ENCODE measurements at regions not wholly inside any gene's neighbourhood (a gene's known extent, or its start where the extent isn't known, plus 50 kb on each side); places are given as distances from the start of the nearest gene placed in this dataset.

- TF ChIP-seq FOXP2 (optimal IDR thresholded peaks at IDR 0.05; ENCODE audit: control extremely low read depth, extremely low read length, insufficient read depth) (no peak), POLR2AphosphoS5 (IDR thresholded peaks at IDR 0.05; ENCODE audit: borderline replicate concordance, low read depth, low read length) (no peak), EZH2 (IDR thresholded peaks at IDR 0.05) (no peak)
- H3K36me3 ChIP-seq (ENCODE audit: insufficient read depth, low read length), result no peaks in the 10 kb centered on the region
- DNase-seq (ENCODE audit: low read depth, low spot score), result no peak
- H3K27ac ChIP-seq, result no peak overlapping the region
- H3K9ac ChIP-seq (ENCODE audit: insufficient read length), result no peak overlapping the region
- H3K9me3 ChIP-seq (ENCODE audit: low read depth, low read length), result no peaks in the 10 kb centered on the region
- H3K4me3 ChIP-seq, result no peak overlapping the region
These were observed 89.1 kb upstream of the ADO start for GRCh38 chr10:62715383-62715782.

- Histone ChIP-seq H3K9ac (ENCODE audit: insufficient read length) (no peak overlapping the region), H3K4me3 (no peak overlapping the region)
- no peak for TF ChIP-seq POLR2AphosphoS5 (IDR thresholded peaks at IDR 0.05; ENCODE audit: borderline replicate concordance, low read depth, low read length)
- no peak for TF ChIP-seq FOXP2 (optimal IDR thresholded peaks at IDR 0.05; ENCODE audit: control extremely low read depth, extremely low read length, insufficient read depth)
- TF ChIP-seq EZH2 (IDR thresholded peaks at IDR 0.05), result no peak
These were observed 85.9 kb upstream of the ADO start for GRCh38 chr10:62718585-62718984.

DNA sequence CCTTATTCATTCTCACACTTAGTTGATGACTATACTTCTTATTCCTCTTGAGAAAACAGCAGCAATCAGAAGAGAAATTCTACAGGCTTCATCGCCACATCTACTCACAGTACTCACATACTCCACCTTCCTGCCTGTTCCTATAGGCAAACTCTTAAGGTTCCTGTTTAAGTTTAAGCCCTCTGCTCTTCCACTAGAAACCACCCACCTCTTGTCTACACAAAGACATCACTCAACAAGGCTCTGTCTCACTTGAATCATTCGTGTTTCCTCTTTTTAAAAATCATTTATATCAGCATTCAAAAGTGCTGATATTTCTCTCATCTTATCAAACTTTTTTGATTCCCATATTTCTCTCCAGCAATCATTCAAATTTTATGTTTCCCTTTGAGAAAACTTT lies 85.5 kb upstream of the ADO start:
- no peak for TF ChIP-seq FOXP2 (optimal IDR thresholded peaks at IDR 0.05; ENCODE audit: control extremely low read depth, extremely low read length, insufficient read depth)
- TF ChIP-seq POLR2AphosphoS5 (IDR thresholded peaks at IDR 0.05; ENCODE audit: borderline replicate concordance, low read depth, low read length), result no peak
- no peak for TF ChIP-seq EZH2 (IDR thresholded peaks at IDR 0.05)
- Histone ChIP-seq H3K9ac (ENCODE audit: insufficient read length) (no peak overlapping the region), H3K27ac (no peak overlapping the region), H3K9me3 (ENCODE audit: low read depth, low read length) (no peaks in the 10 kb centered on the region), H3K4me3 (no peak overlapping the region), H3K36me3 (ENCODE audit: insufficient read depth, low read length) (no peaks in the 10 kb centered on the region)
- no peak for DNase-seq (ENCODE audit: low read depth, low spot score)

More at GRCh38 chr10:62718585-62718984, 85.9 kb upstream of the ADO start:
- no peak overlapping the region for H3K27ac ChIP-seq
- no peaks in the 10 kb centered on the region for H3K9me3 ChIP-seq (ENCODE audit: low read depth, low read length)
- H3K36me3 ChIP-seq (ENCODE audit: insufficient read depth, low read length), result no peaks in the 10 kb centered on the region
- no peak for DNase-seq (ENCODE audit: low read depth, low spot score)

DNA sequence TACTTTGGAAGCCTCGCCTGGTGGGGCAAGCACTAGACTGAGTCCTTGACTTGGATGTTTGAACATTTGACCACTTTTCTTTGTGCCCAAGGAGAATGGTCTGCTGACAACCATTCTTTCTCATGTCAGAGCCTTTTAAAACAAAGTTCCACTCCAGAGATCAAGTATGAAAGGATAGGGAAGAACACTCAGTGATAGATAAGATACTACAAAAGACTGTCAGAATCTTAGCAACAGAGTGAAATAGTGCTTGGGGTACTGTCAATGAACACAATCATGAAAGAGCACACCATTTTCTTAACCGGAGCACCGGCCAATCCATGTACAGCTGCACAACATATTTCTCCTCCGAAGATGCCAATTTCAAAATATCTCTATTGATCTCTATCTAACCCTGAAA lies 82.8 kb upstream of the ADO start:
- no peaks in the 10 kb centered on the region for H3K36me3 ChIP-seq (ENCODE audit: insufficient read depth, low read length)
- no peak overlapping the region for H3K4me3 ChIP-seq
- no peak overlapping the region for H3K9ac ChIP-seq (ENCODE audit: insufficient read length)
- H3K27ac ChIP-seq, result no peak overlapping the region
- no peak for DNase-seq (ENCODE audit: low read depth, low spot score)
- TF ChIP-seq EZH2 (IDR thresholded peaks at IDR 0.05) (no peak), POLR2AphosphoS5 (IDR thresholded peaks at IDR 0.05; ENCODE audit: borderline replicate concordance, low read depth, low read length) (no peak), FOXP2 (optimal IDR thresholded peaks at IDR 0.05; ENCODE audit: control extremely low read depth, extremely low read length, insufficient read depth) (no peak)
- H3K9me3 ChIP-seq (ENCODE audit: low read depth, low read length), result no peaks in the 10 kb centered on the region

DNA sequence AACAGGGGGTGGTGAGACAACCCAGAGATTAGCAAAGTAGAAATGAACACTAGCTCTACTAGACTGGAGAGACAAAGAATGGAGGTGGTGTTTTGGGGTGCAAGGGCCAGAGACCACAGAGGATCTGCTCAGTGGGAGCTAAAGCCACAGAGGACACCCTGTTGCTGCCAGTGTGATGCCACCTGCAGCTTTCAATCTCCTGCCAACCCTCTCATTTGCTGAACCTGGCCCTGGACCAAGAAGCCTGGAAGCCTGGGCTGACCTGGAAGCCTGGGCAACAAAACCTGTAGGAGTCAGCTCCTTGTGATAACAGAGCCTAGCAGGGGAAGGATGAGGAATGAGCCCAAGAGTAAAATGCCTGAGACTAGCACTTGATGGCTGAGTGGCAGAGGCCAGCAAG lies 81.1 kb upstream of the ADO start:
- TF ChIP-seq POLR2AphosphoS5 (IDR thresholded peaks at IDR 0.05; ENCODE audit: borderline replicate concordance, low read depth, low read length) (no peak), EZH2 (IDR thresholded peaks at IDR 0.05) (no peak), FOXP2 (optimal IDR thresholded peaks at IDR 0.05; ENCODE audit: control extremely low read depth, extremely low read length, insufficient read depth) (no peak)
- no peak for DNase-seq (ENCODE audit: low read depth, low spot score)

GRCh38 chr10:62724465-62724864 lies 80.1 kb upstream of the ADO start:
- no peaks in the 10 kb centered on the region for H3K9me3 ChIP-seq (ENCODE audit: low read depth, low read length)
- H3K4me3 ChIP-seq, result no peak overlapping the region
- TF ChIP-seq POLR2AphosphoS5 (IDR thresholded peaks at IDR 0.05; ENCODE audit: borderline replicate concordance, low read depth, low read length) (no peak), FOXP2 (optimal IDR thresholded peaks at IDR 0.05; ENCODE audit: control extremely low read depth, extremely low read length, insufficient read depth) (no peak), EZH2 (IDR thresholded peaks at IDR 0.05) (no peak)
- no peak for DNase-seq (ENCODE audit: low read depth, low spot score)
- H3K27ac ChIP-seq, result no peak overlapping the region
- H3K9ac ChIP-seq (ENCODE audit: insufficient read length), result no peak overlapping the region
- no peaks in the 10 kb centered on the region for H3K36me3 ChIP-seq (ENCODE audit: insufficient read depth, low read length)

More for the DNA sequence above, 81.1 kb upstream of the ADO start:
- H3K9ac ChIP-seq (ENCODE audit: insufficient read length), result no peak overlapping the region
- H3K9me3 ChIP-seq (ENCODE audit: low read depth, low read length), result no peaks in the 10 kb centered on the region
- H3K4me3 ChIP-seq, result no peak overlapping the region
- H3K27ac ChIP-seq, result no peak overlapping the region
- H3K36me3 ChIP-seq (ENCODE audit: insufficient read depth, low read length), result no peaks in the 10 kb centered on the region

- DNase-seq (ENCODE audit: low read depth, low spot score), result no peak
- no peak overlapping the region for H3K4me3 ChIP-seq
- no peak overlapping the region for H3K9ac ChIP-seq (ENCODE audit: insufficient read length)
These were observed 78.4 kb upstream of the ADO start for GRCh38 chr10:62726142-62726541.

DNA sequence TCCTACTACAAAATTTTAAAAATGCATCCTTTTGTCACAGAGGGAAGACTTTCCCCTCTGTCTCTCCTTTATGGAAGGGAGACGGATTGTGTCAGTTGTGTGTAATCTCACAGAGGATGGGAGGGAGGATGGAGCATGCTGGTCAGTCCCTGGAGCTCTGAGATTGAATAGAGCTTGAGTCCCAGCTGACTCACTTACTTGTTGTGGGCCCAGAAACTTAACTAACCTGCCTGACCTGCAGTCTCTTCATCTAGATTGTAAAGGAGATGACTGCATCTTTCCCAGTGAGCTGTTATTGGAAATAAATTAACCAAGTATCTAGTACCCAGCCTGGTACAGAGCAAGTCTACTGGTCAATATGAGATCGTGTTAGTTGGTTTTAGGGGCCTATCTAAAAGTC lies 77.9 kb upstream of the ADO start:
- no peak overlapping the region for H3K9ac ChIP-seq (ENCODE audit: insufficient read length)
- no peak overlapping the region for H3K27ac ChIP-seq
- no peak for DNase-seq (ENCODE audit: low read depth, low spot score)
- TF ChIP-seq FOXP2 (optimal IDR thresholded peaks at IDR 0.05; ENCODE audit: control extremely low read depth, extremely low read length, insufficient read depth) (no peak), POLR2AphosphoS5 (IDR thresholded peaks at IDR 0.05; ENCODE audit: borderline replicate concordance, low read depth, low read length) (no peak), EZH2 (IDR thresholded peaks at IDR 0.05) (no peak)
- no peak overlapping the region for H3K4me3 ChIP-seq
- H3K9me3 ChIP-seq (ENCODE audit: low read depth, low read length), result no peaks in the 10 kb centered on the region
- H3K36me3 ChIP-seq (ENCODE audit: insufficient read depth, low read length), result no peaks in the 10 kb centered on the region

More at GRCh38 chr10:62726142-62726541, 78.4 kb upstream of the ADO start:
- Histone ChIP-seq H3K36me3 (ENCODE audit: insufficient read depth, low read length) (no peaks in the 10 kb centered on the region), H3K27ac (no peak overlapping the region), H3K9me3 (ENCODE audit: low read depth, low read length) (no peaks in the 10 kb centered on the region)
- TF ChIP-seq FOXP2 (optimal IDR thresholded peaks at IDR 0.05; ENCODE audit: control extremely low read depth, extremely low read length, insufficient read depth) (no peak), POLR2AphosphoS5 (IDR thresholded peaks at IDR 0.05; ENCODE audit: borderline replicate concordance, low read depth, low read length) (no peak), EZH2 (IDR thresholded peaks at IDR 0.05) (no peak)

GRCh38 chr10:62727934-62728333 lies 76.6 kb upstream of the ADO start:
- no peak overlapping the region for H3K4me3 ChIP-seq
- no peaks in the 10 kb centered on the region for H3K9me3 ChIP-seq (ENCODE audit: low read depth, low read length)
- TF ChIP-seq FOXP2 (optimal IDR thresholded peaks at IDR 0.05; ENCODE audit: control extremely low read depth, extremely low read length, insufficient read depth), result no peak
- no peak for TF ChIP-seq EZH2 (IDR thresholded peaks at IDR 0.05)
- TF ChIP-seq POLR2AphosphoS5 (IDR thresholded peaks at IDR 0.05; ENCODE audit: borderline replicate concordance, low read depth, low read length), result no peak
- no peak overlapping the region for H3K9ac ChIP-seq (ENCODE audit: insufficient read length)
- no peak for DNase-seq (ENCODE audit: low read depth, low spot score)
- no peak overlapping the region for H3K27ac ChIP-seq
- no peaks in the 10 kb centered on the region for H3K36me3 ChIP-seq (ENCODE audit: insufficient read depth, low read length)
